ENCODE measurements at regions not wholly inside any gene's neighbourhood (a gene's known extent, or its start where the extent isn't known, plus 50 kb on each side); places are given as distances from the start of the nearest gene placed in this dataset.

DNA sequence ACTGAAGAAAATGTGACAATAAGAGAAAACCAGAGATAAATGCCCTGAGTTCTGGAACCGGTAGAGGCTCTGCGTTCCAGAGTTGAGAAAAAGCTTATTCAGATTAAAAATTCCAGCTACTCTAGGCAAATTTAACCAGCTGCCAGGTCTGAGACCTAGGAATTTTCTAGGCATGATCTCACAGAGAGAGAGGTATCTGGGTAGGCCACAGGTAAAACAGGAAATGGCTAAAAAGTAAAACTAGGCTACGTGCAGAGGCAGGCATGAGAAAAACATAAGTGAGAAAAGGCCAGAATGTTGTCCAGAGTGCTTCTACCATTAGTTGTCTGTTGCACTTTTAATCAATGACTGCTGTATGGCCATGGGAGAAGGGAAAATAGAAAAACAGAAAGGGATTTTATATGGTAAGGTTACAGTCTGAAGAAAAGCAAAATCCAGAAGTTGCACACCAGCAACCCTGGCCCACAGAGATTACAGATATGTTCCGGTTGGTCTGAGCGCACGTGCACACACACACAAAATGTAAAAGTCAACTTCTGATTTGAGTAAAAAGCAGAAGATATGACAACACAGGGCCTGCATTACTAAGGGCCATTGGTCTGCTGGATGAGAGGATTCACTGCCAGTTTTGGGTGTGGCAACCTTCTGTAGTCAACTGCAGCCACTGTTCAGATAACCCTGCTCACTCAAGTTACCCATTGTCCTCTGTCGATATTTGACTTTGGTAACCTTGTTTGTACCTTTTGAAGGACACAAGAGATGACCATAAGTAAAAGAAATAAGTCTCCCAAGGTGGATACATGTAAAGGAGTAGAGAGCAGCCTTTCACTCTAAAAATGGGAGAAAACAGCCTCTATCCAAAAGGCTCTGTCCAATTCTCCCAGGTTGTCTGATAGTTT lies 266.0 kb downstream of the DTWD2 start:
- peaks cover 14% of the 10 kb centered on the region for H3K9me3 Mint-ChIP-seq (ENCODE audit: low read depth, unreplicated experiment)
- CTCF ChIA-PET = no interaction called here
- no peak overlapping the region for H3K4me3 Mint-ChIP-seq (ENCODE audit: low read depth, unreplicated experiment)
- no peaks in the 10 kb centered on the region for H3K27me3 Mint-ChIP-seq (ENCODE audit: unreplicated experiment)
- H3K36me3 Mint-ChIP-seq (ENCODE audit: insufficient read depth, unreplicated experiment) = no peaks in the 10 kb centered on the region
- no peak for DNase-seq
- peaks cover 2% of the 10 kb centered on the region for H3K4me1 Mint-ChIP-seq (ENCODE audit: low read depth, unreplicated experiment)
- no TSS peak for BruUV-seq (replicated peaks)
- TF ChIP-seq, protein P1, sequence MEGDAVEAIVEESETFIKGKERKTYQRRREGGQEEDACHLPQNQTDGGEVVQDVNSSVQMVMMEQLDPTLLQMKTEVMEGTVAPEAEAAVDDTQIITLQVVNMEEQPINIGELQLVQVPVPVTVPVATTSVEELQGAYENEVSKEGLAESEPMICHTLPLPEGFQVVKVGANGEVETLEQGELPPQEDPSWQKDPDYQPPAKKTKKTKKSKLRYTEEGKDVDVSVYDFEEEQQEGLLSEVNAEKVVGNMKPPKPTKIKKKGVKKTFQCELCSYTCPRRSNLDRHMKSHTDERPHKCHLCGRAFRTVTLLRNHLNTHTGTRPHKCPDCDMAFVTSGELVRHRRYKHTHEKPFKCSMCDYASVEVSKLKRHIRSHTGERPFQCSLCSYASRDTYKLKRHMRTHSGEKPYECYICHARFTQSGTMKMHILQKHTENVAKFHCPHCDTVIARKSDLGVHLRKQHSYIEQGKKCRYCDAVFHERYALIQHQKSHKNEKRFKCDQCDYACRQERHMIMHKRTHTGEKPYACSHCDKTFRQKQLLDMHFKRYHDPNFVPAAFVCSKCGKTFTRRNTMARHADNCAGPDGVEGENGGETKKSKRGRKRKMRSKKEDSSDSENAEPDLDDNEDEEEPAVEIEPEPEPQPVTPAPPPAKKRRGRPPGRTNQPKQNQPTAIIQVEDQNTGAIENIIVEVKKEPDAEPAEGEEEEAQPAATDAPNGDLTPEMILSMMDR (IDR thresholded peaks at IDR 0.05; ENCODE audit: unreplicated experiment) = no peak
- no peak overlapping the region for H3K27ac Mint-ChIP-seq (ENCODE audit: unreplicated experiment)
- intact Hi-C loops (cut with micrococcal nuclease; ENCODE audit: unreplicated experiment) = no loop called here

DNA sequence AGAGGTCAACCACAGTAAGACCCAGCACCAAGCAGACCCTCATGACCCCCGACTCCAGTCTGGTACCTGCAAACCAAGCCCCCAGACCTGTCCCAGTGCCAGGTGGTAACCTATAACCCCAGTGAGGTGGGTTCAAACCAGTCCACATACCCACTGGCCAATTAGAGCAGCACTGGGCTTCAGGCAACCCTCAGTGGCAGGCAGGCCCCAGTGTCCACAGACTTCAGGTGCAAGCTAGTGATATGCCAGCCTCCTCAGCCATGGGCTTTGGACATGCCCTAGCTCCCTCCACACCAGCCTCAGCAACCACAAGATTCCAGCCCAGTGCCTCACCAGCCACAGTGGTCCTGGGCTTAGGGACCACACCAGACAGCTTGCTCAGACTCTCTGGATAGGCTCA lies 276.6 kb downstream of the DTWD2 start:
- DNase-seq = no peak
- Mint-ChIP-seq H3K36me3 (ENCODE audit: insufficient read depth, unreplicated experiment) (no peaks in the 10 kb centered on the region), H3K27ac (ENCODE audit: unreplicated experiment) (no peak overlapping the region), H3K4me1 (ENCODE audit: low read depth, unreplicated experiment) (no peaks in the 10 kb centered on the region), H3K27me3 (ENCODE audit: unreplicated experiment) (no peaks in the 10 kb centered on the region), H3K4me3 (ENCODE audit: low read depth, unreplicated experiment) (no peak overlapping the region), H3K9me3 (ENCODE audit: low read depth, unreplicated experiment) (peaks cover 10% of the 10 kb centered on the region)
- BruUV-seq (replicated peaks) = no TSS peak
- intact Hi-C loops (cut with micrococcal nuclease; ENCODE audit: unreplicated experiment) = no loop called here
- CTCF ChIA-PET = interaction anchor here (0.6 to 0.8 kb wide), 2 partner anchors 13 to 79 kb away, joined by 3 to 4 read pairs; no protein-coding TSS in a partner anchor
- TF ChIP-seq, protein P1 (IDR thresholded peaks at IDR 0.05; ENCODE audit: unreplicated experiment) = no peak

DNA sequence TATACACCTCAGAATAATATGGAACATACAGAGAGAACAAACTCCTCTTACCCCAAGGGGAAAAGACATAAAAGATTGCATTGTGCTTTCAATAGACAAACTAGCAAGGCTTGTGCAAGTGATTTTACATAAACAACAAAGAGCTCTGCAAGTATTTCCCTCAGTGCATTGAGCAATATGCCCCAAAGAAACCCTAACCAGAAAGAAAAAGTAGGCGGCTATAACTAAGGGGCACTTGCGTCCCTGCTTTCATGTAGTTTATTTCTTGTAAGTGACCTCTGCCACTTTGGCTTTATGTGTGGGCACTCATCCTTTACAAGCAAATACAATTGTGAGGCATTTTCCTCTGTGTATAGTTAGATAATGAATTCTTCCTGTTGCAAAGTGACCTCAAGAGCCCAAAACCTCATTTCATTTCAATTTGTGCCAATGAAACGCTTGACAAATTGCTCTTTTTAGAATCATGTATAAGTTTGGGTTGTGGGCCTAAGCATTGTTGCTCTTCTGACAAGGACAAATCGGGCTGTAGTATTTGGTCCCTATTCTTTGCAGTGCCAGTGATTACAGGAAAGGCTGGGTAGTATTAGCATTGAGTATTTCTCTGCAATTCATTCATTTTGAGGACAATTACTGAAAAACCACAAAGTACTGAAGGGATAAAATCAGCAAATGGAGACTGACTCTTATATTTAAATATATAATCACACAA lies 282.2 kb downstream of the DTWD2 start:
- Mint-ChIP-seq H3K4me1 (ENCODE audit: low read depth, unreplicated experiment) (no peaks in the 10 kb centered on the region), H3K9me3 (ENCODE audit: low read depth, unreplicated experiment) (peaks cover 23% of the 10 kb centered on the region), H3K36me3 (ENCODE audit: insufficient read depth, unreplicated experiment) (no peaks in the 10 kb centered on the region), H3K27me3 (ENCODE audit: unreplicated experiment) (no peaks in the 10 kb centered on the region), H3K4me3 (ENCODE audit: low read depth, unreplicated experiment) (no peak overlapping the region), H3K27ac (ENCODE audit: unreplicated experiment) (no peak overlapping the region)
- DNase-seq = no peak
- CTCF ChIA-PET = no interaction called here
- intact Hi-C loops (cut with micrococcal nuclease; ENCODE audit: unreplicated experiment) = no loop called here
- TF ChIP-seq, protein P1 (IDR thresholded peaks at IDR 0.05; ENCODE audit: unreplicated experiment) = no peak
- BruUV-seq (replicated peaks) = no TSS peak

DNA sequence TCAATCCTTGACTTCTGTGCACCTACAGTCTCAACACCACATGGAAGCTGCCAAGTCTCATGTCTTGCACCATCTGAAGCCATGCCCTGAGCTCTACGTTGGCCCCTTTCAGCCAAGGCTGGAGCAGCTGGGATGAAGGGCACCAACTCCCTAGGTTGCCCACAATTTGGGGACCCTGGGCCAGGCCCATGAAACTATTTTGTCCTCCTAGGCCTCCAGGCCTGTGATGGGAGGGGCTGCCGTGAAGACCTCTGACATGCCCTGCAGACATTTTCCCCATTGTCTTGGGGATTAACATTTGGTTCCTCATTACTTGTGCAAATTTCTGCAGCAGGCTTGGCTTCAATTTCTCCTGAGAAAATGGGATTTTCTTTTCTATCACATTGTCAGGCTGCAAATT lies 285.1 kb downstream of the DTWD2 start:
- Mint-ChIP-seq H3K4me3 (ENCODE audit: low read depth, unreplicated experiment) (no peak overlapping the region), H3K27me3 (ENCODE audit: unreplicated experiment) (no peaks in the 10 kb centered on the region), H3K27ac (ENCODE audit: unreplicated experiment) (no peak overlapping the region), H3K9me3 (ENCODE audit: low read depth, unreplicated experiment) (peaks cover 15% of the 10 kb centered on the region), H3K4me1 (ENCODE audit: low read depth, unreplicated experiment) (no peaks in the 10 kb centered on the region), H3K36me3 (ENCODE audit: insufficient read depth, unreplicated experiment) (no peaks in the 10 kb centered on the region)
- TF ChIP-seq, protein P1 (IDR thresholded peaks at IDR 0.05; ENCODE audit: unreplicated experiment) = no peak
- no peak for DNase-seq
- intact Hi-C loops (cut with micrococcal nuclease; ENCODE audit: unreplicated experiment) = no loop called here
- CTCF ChIA-PET = no interaction called here
- BruUV-seq (replicated peaks) = no TSS peak
